GM23338 (cell line): ENCODE measurements at regions not wholly inside any gene's neighbourhood (a gene's known extent, or its start where the extent isn't known, plus 50 kb on each side); places are given as distances from the start of the nearest gene placed in this dataset.

Experiments
- ATAC-seq: fragments of 200-7000 bp; cut with Tn5 transposase; 3 replicates; pipeline ENCODE4 v1.9.1; 2020
- DNase-seq: peaks from one replicate; pipeline ENCODE4 v3.0.0-alpha.2; 2015; ENCODE audit warnings: low spot score
- H2AFZ ChIP-seq: fragments of 200-600 bp; sonication (generic); 2 replicates; pipeline ENCODE4 v1.8.0; 2016; ENCODE audit warnings: antibody characterized with exemption, mild to moderate bottlenecking, moderate library complexity
- H3F3A ChIP-seq: fragments of 200-600 bp; sonication (generic); replicated peaks from 2 replicates; pipeline ENCODE4 v1.8.0; 2017; ENCODE audit warnings: antibody characterized with exemption, mixed run types, low read depth
- H3K27ac ChIP-seq: fragments of 200-600 bp; sonication (generic); 2 replicates; pipeline ENCODE4 v1.6.1; 2016; ENCODE audit warnings: low read depth
- H3K27me3 ChIP-seq: fragments of 200-600 bp; sonication (generic); 2 replicates; pipeline ENCODE4 v1.8.0; 2016; ENCODE audit warnings: mild to moderate bottlenecking, mixed run types, moderate library complexity; ENCODE audit not compliant: insufficient read depth
- H3K36me3 ChIP-seq: fragments of 200-600 bp; sonication (generic); 2 replicates; pipeline ENCODE4 v1.8.0; 2016; ENCODE audit warnings: mild to moderate bottlenecking; ENCODE audit not compliant: insufficient read depth
- H3K4me1 ChIP-seq: fragments of 200-600 bp; sonication (generic); 2 replicates; pipeline ENCODE4 v1.8.0; 2016; ENCODE audit warnings: mild to moderate bottlenecking, moderate library complexity; ENCODE audit not compliant: insufficient read depth
- H3K4me2 ChIP-seq: fragments of 200-600 bp; sonication (generic); 2 replicates; pipeline ENCODE4 v1.7.1; 2017; ENCODE audit warnings: mixed run types
- H3K4me3 ChIP-seq: fragments of 200-600 bp; sonication (generic); 2 replicates; pipeline ENCODE4 v1.6.1; 2016; ENCODE audit warnings: mixed run types
- H3K79me2 ChIP-seq: fragments of 200-600 bp; sonication (generic); replicated peaks from 2 replicates; pipeline ENCODE4 v1.8.0; 2017; ENCODE audit warnings: mild to moderate bottlenecking; ENCODE audit not compliant: insufficient read depth
- H3K9me2 ChIP-seq: fragments of 200-600 bp; sonication (generic); 2 replicates; pipeline ENCODE4 v1.8.0; 2017; ENCODE audit not compliant: insufficient read depth
- H4K20me1 ChIP-seq: fragments of 200-600 bp; sonication (generic); replicated peaks from 2 replicates; pipeline ENCODE4 v1.8.0; 2017; ENCODE audit warnings: mild to moderate bottlenecking; ENCODE audit not compliant: insufficient read depth
- H3K27ac Mint-ChIP-seq: 2 replicates; pipeline ENCODE4 v1.8.0; 2020; ENCODE audit warnings: inconsistent platforms, mild to moderate bottlenecking, moderate library complexity, mixed read lengths
- H3K27me3 Mint-ChIP-seq: 3 replicates; pipeline ENCODE4 v1.8.0; 2022; ENCODE audit warnings: low read depth, mild to moderate bottlenecking, moderate library complexity, mixed read lengths, inconsistent platforms; ENCODE audit not compliant: insufficient read depth, poor library complexity
- H3K36me3 Mint-ChIP-seq: 3 replicates; pipeline ENCODE4 v1.8.0; 2021; ENCODE audit warnings: low read depth, mild to moderate bottlenecking, inconsistent platforms, moderate library complexity, mixed read lengths
- H3K4me1 Mint-ChIP-seq: 3 replicates; pipeline ENCODE4 v1.8.0; 2020; ENCODE audit warnings: mild to moderate bottlenecking, inconsistent platforms, mixed read lengths
- H3K4me3 Mint-ChIP-seq: 3 replicates; pipeline ENCODE4 v1.8.0; 2021; ENCODE audit warnings: moderate library complexity, mild to moderate bottlenecking, inconsistent platforms, mixed read lengths
- H3K9me3 Mint-ChIP-seq: 3 replicates; pipeline ENCODE4 v1.8.0; 2020; ENCODE audit warnings: moderate library complexity, mild to moderate bottlenecking, inconsistent platforms, mixed read lengths
- CREB1 ChIP-seq: fragments of 250-450 bp; sonication (Bioruptor Pico); IDR thresholded peaks from 2 replicates; pipeline ENCODE4 v1.5.0; 2020; ENCODE audit warnings: low read depth, mild to moderate bottlenecking, moderate library complexity
- EZH2 ChIP-seq: fragments of 200-600 bp; sonication (generic); IDR thresholded peaks from one replicate; pipeline ENCODE4 v1.8.0; 2017; ENCODE audit warnings: antibody characterized with exemption, mild to moderate bottlenecking, low read depth; ENCODE audit not compliant: unreplicated experiment
- EZH2phosphoT487 ChIP-seq: fragments of 200-600 bp; sonication (generic); IDR thresholded peaks from one replicate; pipeline ENCODE4 v1.8.1; 2018; ENCODE audit warnings: antibody characterized with exemption; ENCODE audit not compliant: unreplicated experiment
- JUNB ChIP-seq: IDR thresholded peaks from one replicate; pipeline ENCODE4 v1.6.1; 2016; ENCODE audit warnings: antibody characterized with exemption; ENCODE audit not compliant: unreplicated experiment
- POLR2AphosphoS5 ChIP-seq: IDR thresholded peaks from 2 replicates; pipeline ENCODE4 v1.6.1; 2016; ENCODE audit warnings: antibody characterized with exemption, low read depth
- REST ChIP-seq: IDR thresholded peaks from one replicate; pipeline ENCODE4 v1.6.1; 2018; ENCODE audit warnings: antibody characterized with exemption; ENCODE audit not compliant: unreplicated experiment
- STAT1 ChIP-seq: IDR thresholded peaks from one replicate; pipeline ENCODE4 v1.6.1; 2016; ENCODE audit warnings: antibody characterized with exemption; ENCODE audit not compliant: unreplicated experiment
- ZNF114 ChIP-seq: fragments of 250-450 bp; sonication (Bioruptor Pico); IDR thresholded peaks from 2 replicates; pipeline ENCODE4 v1.5.0; 2020; ENCODE audit warnings: mild to moderate bottlenecking, moderate library complexity
- ZNF331 ChIP-seq: fragments of 250-450 bp; sonication (Bioruptor Pico); IDR thresholded peaks from 2 replicates; pipeline ENCODE4 v1.5.0; 2020; ENCODE audit warnings: low read depth, mild to moderate bottlenecking, moderate library complexity
- TF ChIP-seq, protein P1 (sequence below), 2 experiments: fragments of 200-600 bp in 1 of 2; sonication (generic) in 1 of 2; conservative IDR thresholded peaks; 2 replicates each; pipeline versions ENCODE4 v1.5.1 to v1.6.1; 2016 to 2017; ENCODE audit warnings: antibody characterized with exemption in 2 of 2, low read depth in 2 of 2, mild to moderate bottlenecking in 2 of 2, moderate library complexity in 1 of 2
- TF ChIP-seq, protein P2 (sequence below): IDR thresholded peaks from 2 replicates; pipeline ENCODE4 v1.6.1; 2016; ENCODE audit warnings: antibody characterized with exemption

GRCh38 chr9:26677965-26678706, 214.5 kb downstream of the CAAP1 start:
- Mint-ChIP-seq H3K27me3 (no peaks in the 10 kb centered on the region), H3K4me1 (peaks cover 37% of the 10 kb centered on the region), H3K27ac (no peak overlapping the region), H3K4me3 (no peak overlapping the region), H3K9me3 (no peaks in the 10 kb centered on the region), H3K36me3 (no peaks in the 10 kb centered on the region)
- H3K4me2 ChIP-seq, result peak overlapping the region; percentile 25; the same call in 1 of the 2 replicates
- H4K20me1 ChIP-seq, result no peaks in the 10 kb centered on the region
- H3K4me1 ChIP-seq, result peaks cover 35% of the 10 kb centered on the region
- ATAC-seq (no peak), DNase-seq (no peak)
- 0 out of 2 replicates have a peak overlapping the region, but pooled peaks have one; percentile 61 for H2AFZ ChIP-seq
- no peaks in the 10 kb centered on the region for H3F3A ChIP-seq
- no peaks in the 10 kb centered on the region for H3K79me2 ChIP-seq
- no peak for TF ChIP-seq JUNB
- H3K36me3 ChIP-seq, result no peaks in the 10 kb centered on the region
- no peaks in the 10 kb centered on the region for H3K27me3 ChIP-seq
- H3K4me3 ChIP-seq, result no peak overlapping the region
- H3K27ac ChIP-seq, result no peak overlapping the region
- 0 out of 2 replicates have a peak, but pooled peaks cover 3% of the 10 kb centered on the region for H3K9me2 ChIP-seq

GRCh38 chr9:26675035-26675434, 217.6 kb downstream of the CAAP1 start:
- Mint-ChIP-seq H3K4me1 (peaks cover 20% of the 10 kb centered on the region), H3K27ac (no peak overlapping the region), H3K4me3 (no peak overlapping the region), H3K9me3 (no peaks in the 10 kb centered on the region), H3K27me3 (no peaks in the 10 kb centered on the region), H3K36me3 (no peaks in the 10 kb centered on the region)
- DNase-seq (no peak), ATAC-seq (no peak)
- Histone ChIP-seq H3K4me2 (no peak overlapping the region), H3F3A (no peaks in the 10 kb centered on the region), H3K9me2 (0 out of 2 replicates have a peak, but pooled peaks cover 3% of the 10 kb centered on the region), H2AFZ (no peak overlapping the region), H3K27ac (no peak overlapping the region), H3K79me2 (no peaks in the 10 kb centered on the region), H3K36me3 (no peaks in the 10 kb centered on the region), H3K4me3 (no peak overlapping the region), H3K27me3 (no peaks in the 10 kb centered on the region), H3K4me1 (peaks cover 14% of the 10 kb centered on the region; the same call in 1 of the 2 replicates), H4K20me1 (no peaks in the 10 kb centered on the region)
- TF ChIP-seq, protein P1, sequence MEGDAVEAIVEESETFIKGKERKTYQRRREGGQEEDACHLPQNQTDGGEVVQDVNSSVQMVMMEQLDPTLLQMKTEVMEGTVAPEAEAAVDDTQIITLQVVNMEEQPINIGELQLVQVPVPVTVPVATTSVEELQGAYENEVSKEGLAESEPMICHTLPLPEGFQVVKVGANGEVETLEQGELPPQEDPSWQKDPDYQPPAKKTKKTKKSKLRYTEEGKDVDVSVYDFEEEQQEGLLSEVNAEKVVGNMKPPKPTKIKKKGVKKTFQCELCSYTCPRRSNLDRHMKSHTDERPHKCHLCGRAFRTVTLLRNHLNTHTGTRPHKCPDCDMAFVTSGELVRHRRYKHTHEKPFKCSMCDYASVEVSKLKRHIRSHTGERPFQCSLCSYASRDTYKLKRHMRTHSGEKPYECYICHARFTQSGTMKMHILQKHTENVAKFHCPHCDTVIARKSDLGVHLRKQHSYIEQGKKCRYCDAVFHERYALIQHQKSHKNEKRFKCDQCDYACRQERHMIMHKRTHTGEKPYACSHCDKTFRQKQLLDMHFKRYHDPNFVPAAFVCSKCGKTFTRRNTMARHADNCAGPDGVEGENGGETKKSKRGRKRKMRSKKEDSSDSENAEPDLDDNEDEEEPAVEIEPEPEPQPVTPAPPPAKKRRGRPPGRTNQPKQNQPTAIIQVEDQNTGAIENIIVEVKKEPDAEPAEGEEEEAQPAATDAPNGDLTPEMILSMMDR (conservative IDR thresholded peaks at IDR 0.05; ENCODE audit: low read depth in 2 of 2), result no peak
- TF ChIP-seq EZH2phosphoT487 (no peak), POLR2AphosphoS5 (no peak), EZH2 (no peak), ZNF114 (CRISPR knock-in tag) (no peak), JUNB (no peak), REST (no peak), CREB1 (CRISPR knock-in tag) (no peak), ZNF331 (CRISPR knock-in tag) (no peak), STAT1 (no peak)
- TF ChIP-seq, protein P2, sequence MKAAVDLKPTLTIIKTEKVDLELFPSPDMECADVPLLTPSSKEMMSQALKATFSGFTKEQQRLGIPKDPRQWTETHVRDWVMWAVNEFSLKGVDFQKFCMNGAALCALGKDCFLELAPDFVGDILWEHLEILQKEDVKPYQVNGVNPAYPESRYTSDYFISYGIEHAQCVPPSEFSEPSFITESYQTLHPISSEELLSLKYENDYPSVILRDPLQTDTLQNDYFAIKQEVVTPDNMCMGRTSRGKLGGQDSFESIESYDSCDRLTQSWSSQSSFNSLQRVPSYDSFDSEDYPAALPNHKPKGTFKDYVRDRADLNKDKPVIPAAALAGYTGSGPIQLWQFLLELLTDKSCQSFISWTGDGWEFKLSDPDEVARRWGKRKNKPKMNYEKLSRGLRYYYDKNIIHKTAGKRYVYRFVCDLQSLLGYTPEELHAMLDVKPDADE, result no peak
